IMR-90 (cell line): ENCODE measurements at regions not wholly inside any gene's neighbourhood (a gene's known extent, or its start where the extent isn't known, plus 50 kb on each side); places are given as distances from the start of the nearest gene placed in this dataset.

Experiments used
- ATAC-seq: fragments of 200-7000 bp; cut with Tn5 transposase; 2 replicates; pipeline ENCODE4 v1.9.1; 2020; ENCODE audit warnings: low read depth, mild to moderate bottlenecking, moderate library complexity
- BruUV-seq: library from RNA; stranded (reverse); fragments of 400-500 nt; replicated peaks from 2 replicates; lab custom pipeline; 2021; lab: Mats Ljungman, UMichigan
- CTCF ChIA-PET: fragments of 300-600 bp; formaldehyde crosslinking; extraction: SDS; loops from one replicate; lab custom pipeline; 2021; ENCODE audit warnings: antibody characterized with exemption; lab: Yijun Ruan, JAX
- POLR2A ChIA-PET: fragments of 300-600 bp; sonication (Branson Sonifier 250); formaldehyde crosslinking; loops from one replicate; lab custom pipeline; 2022; ENCODE audit warnings: antibody characterized with exemption; ENCODE audit not compliant: unreplicated experiment; lab: Charles Lee
- DNase-seq: peaks from one replicate; pipeline ENCODE4 v3.0.0; 2013
- H2AFZ ChIP-seq: replicated peaks from 2 replicates; pipeline ENCODE3; 2013; ENCODE audit warnings: low read length, mild to moderate bottlenecking; ENCODE audit not compliant: poor library complexity
- H2AK5ac ChIP-seq: 2 replicates; pipeline ENCODE4 v1.6.1; 2013; ENCODE audit warnings: low read depth, low read length, inconsistent platforms
- H2AK9ac ChIP-seq: replicated peaks from 2 replicates; pipeline ENCODE3; 2013; ENCODE audit warnings: mild to moderate bottlenecking, low read depth, low read length, moderate library complexity; ENCODE audit not compliant: poor library complexity
- H2BK120ac ChIP-seq: 2 replicates; pipeline ENCODE4 v1.6.1; 2013; ENCODE audit warnings: low read depth, low read length, inconsistent platforms
- H2BK15ac ChIP-seq: 3 replicates; pipeline ENCODE4 v1.6.1; 2013; ENCODE audit warnings: low read depth, low read length, inconsistent platforms
- H2BK20ac ChIP-seq: 2 replicates; pipeline ENCODE4 v1.6.1; 2013; ENCODE audit warnings: low read depth, mild to moderate bottlenecking, inconsistent platforms, low read length, moderate library complexity
- H2BK5ac ChIP-seq: 2 replicates; pipeline ENCODE4 v1.6.1; 2013; ENCODE audit warnings: mild to moderate bottlenecking, low read depth, low read length, inconsistent platforms; ENCODE audit not compliant: poor library complexity, severe bottlenecking
- H3K14ac ChIP-seq: replicated peaks from 2 replicates; pipeline ENCODE4 v1.6.1; 2013; ENCODE audit warnings: low read depth, low read length, inconsistent platforms
- H3K18ac ChIP-seq: 2 replicates; pipeline ENCODE4 v1.6.1; 2013; ENCODE audit warnings: low read depth, low read length, control low read depth
- H3K23ac ChIP-seq: 2 replicates; pipeline ENCODE4 v1.6.1; 2013; ENCODE audit warnings: low read depth, low read length, inconsistent platforms
- H3K27ac ChIP-seq: 2 replicates; pipeline ENCODE4 v1.5.1; 2013; ENCODE audit warnings: mild to moderate bottlenecking, control low read depth, low read length; ENCODE audit not compliant: insufficient read depth
- H3K27me3 ChIP-seq: 2 replicates; pipeline ENCODE4 v1.6.1; 2013; ENCODE audit warnings: low read length; ENCODE audit not compliant: control insufficient read depth, insufficient read depth
- H3K36me3 ChIP-seq: 2 replicates; pipeline ENCODE4 v1.6.1; 2013; ENCODE audit warnings: low read length, mixed read lengths; ENCODE audit not compliant: control insufficient read depth, insufficient read depth
- H3K4ac ChIP-seq: 2 replicates; pipeline ENCODE4 v1.6.1; 2013; ENCODE audit warnings: low read depth, low read length, inconsistent platforms
- H3K4me1 ChIP-seq: 2 replicates; pipeline ENCODE4 v1.6.1; 2013; ENCODE audit warnings: low read length, mixed read lengths; ENCODE audit not compliant: control insufficient read depth, insufficient read depth
- H3K4me2 ChIP-seq: 2 replicates; pipeline ENCODE4 v1.6.1; 2013; ENCODE audit warnings: low read depth, mild to moderate bottlenecking, control low read depth, low read length, moderate library complexity
- H3K4me3 ChIP-seq: 2 replicates; pipeline ENCODE4 v1.5.1; 2013; ENCODE audit warnings: low read depth, mild to moderate bottlenecking, control low read depth, low read length, moderate library complexity; ENCODE audit not compliant: insufficient read depth
- H3K56ac ChIP-seq: 2 replicates; pipeline ENCODE4 v1.6.1; 2013; ENCODE audit warnings: low read length, inconsistent platforms; ENCODE audit not compliant: insufficient read depth; ENCODE audit errors: extremely low read depth
- H3K79me1 ChIP-seq, 2 experiments: 2 replicates each; pipeline ENCODE4 v1.6.1; 2013; ENCODE audit warnings: low read length in 2 of 2, inconsistent platforms in 1 of 2, low read depth in 1 of 2
- H3K9ac ChIP-seq: 2 replicates; pipeline ENCODE4 v1.6.1; 2013; ENCODE audit warnings: low read depth, low read length, control low read depth
- H3K9me1 ChIP-seq: 2 replicates; pipeline ENCODE4 v1.6.1; 2013; ENCODE audit warnings: low read length, inconsistent platforms; ENCODE audit not compliant: insufficient read depth
- H3K9me3 ChIP-seq: 2 replicates; pipeline ENCODE4 v1.6.1; 2013; ENCODE audit warnings: low read length; ENCODE audit not compliant: control insufficient read depth, insufficient read depth
- H4K20me1 ChIP-seq: 2 replicates; pipeline ENCODE4 v1.6.1; 2013; ENCODE audit warnings: low read length, inconsistent platforms; ENCODE audit not compliant: insufficient read depth
- H4K5ac ChIP-seq: 2 replicates; pipeline ENCODE4 v1.6.1; 2013; ENCODE audit warnings: mild to moderate bottlenecking, low read depth, low read length, control low read depth
- H4K8ac ChIP-seq, 2 experiments: 2 replicates each; pipeline ENCODE4 v1.6.1; 2013; ENCODE audit warnings: low read depth in 2 of 2, low read length in 2 of 2, control low read depth in 1 of 2, inconsistent platforms in 1 of 2
- H4K91ac ChIP-seq: 2 replicates; pipeline ENCODE4 v1.6.1; 2013; ENCODE audit warnings: low read depth, low read length, inconsistent platforms; ENCODE audit not compliant: insufficient read depth
- CEBPB ChIP-seq: IDR thresholded peaks from 2 replicates; pipeline ENCODE4 v1.6.1; 2012; ENCODE audit warnings: low read depth, low read length, improper control_type of control experiment
- FOS ChIP-seq: fragments of 150-350 bp; IDR thresholded peaks from 2 replicates; pipeline ENCODE4 v1.6.1; 2016; ENCODE audit warnings: low read depth, low read length
- MAFK ChIP-seq: IDR thresholded peaks from 2 replicates; pipeline ENCODE4 v1.6.1; 2012; ENCODE audit warnings: low read depth, low read length, improper control_type of control experiment
- MAZ ChIP-seq: IDR thresholded peaks from 2 replicates; pipeline ENCODE4 v1.6.1; 2012; ENCODE audit warnings: low read depth, mild to moderate bottlenecking, low read length, improper control_type of control experiment, moderate library complexity, borderline replicate concordance
- MXI1 ChIP-seq: IDR thresholded peaks from 2 replicates; pipeline ENCODE4 v1.6.1; 2012; ENCODE audit warnings: low read depth, mild to moderate bottlenecking, low read length, moderate library complexity, borderline replicate concordance
- NFE2L2 ChIP-seq: fragments of 150-350 bp; IDR thresholded peaks from 2 replicates; pipeline ENCODE4 v1.6.1; 2016; ENCODE audit warnings: low read depth, mild to moderate bottlenecking, low read length
- POLR2A ChIP-seq: IDR thresholded peaks from 2 replicates; pipeline ENCODE4 v1.6.1; 2012; ENCODE audit warnings: mild to moderate bottlenecking, low read depth, low read length
- RAD21 ChIP-seq: IDR thresholded peaks from 2 replicates; pipeline ENCODE4 v1.6.1; 2012; ENCODE audit warnings: low read length, improper control_type of control experiment
- RCOR1 ChIP-seq: IDR thresholded peaks from 2 replicates; pipeline ENCODE4 v1.6.1; 2012; ENCODE audit warnings: mild to moderate bottlenecking, low read length, improper control_type of control experiment; ENCODE audit not compliant: insufficient replicate concordance
- SMC3 ChIP-seq: fragments of 150-350 bp; IDR thresholded peaks from 2 replicates; pipeline ENCODE4 v1.6.1; 2016; ENCODE audit warnings: low read depth, mild to moderate bottlenecking, antibody characterized with exemption, low read length, moderate library complexity
- WGBS, 2 experiments: methylation state at CpG; one replicate each; pipeline versions ENCODE4 v1.1.5 to v1.1.7; 2013; ENCODE audit warnings: missing lambda C conversion rate in 2 of 2; ENCODE audit not compliant: insufficient read length in 1 of 2; ENCODE audit errors: extremely low coverage in 2 of 2; 5-methylcytosine and 5-hydroxymethylcytosine counted together
- dilution Hi-C: fragments of 300-500 bp; cut with HindIII; formaldehyde crosslinking; loops from one replicate; pipeline ENCODE4 v1.14.3; 2018; ENCODE audit warnings: low sequenced_read_pairs; ENCODE audit not compliant: unreplicated experiment
- in situ Hi-C: fragments of 300-500 bp; cut with MboI; formaldehyde crosslinking; loops from 3 replicates; pipeline ENCODE4 v1.14.3; 2019; ENCODE audit warnings: low sequenced_read_pairs, inconsistent platforms, mixed read lengths
- intact Hi-C: fragments of 100-400 bp; cut with micrococcal nuclease; formaldehyde crosslinking; loops from 2 replicates; pipeline ENCODE4 v1.10.0; 2022
- TF ChIP-seq, protein P1 (sequence below): fragments of 150-350 bp; IDR thresholded peaks from 2 replicates; pipeline ENCODE4 v1.6.1; 2016; ENCODE audit warnings: low read depth, mild to moderate bottlenecking, low read length, moderate library complexity, borderline replicate concordance
- TF ChIP-seq, protein P2 (sequence below): conservative IDR thresholded peaks from 2 replicates; pipeline ENCODE4 v1.5.1; 2012; ENCODE audit warnings: mild to moderate bottlenecking, low read depth, low read length, improper control_type of control experiment

DNA sequence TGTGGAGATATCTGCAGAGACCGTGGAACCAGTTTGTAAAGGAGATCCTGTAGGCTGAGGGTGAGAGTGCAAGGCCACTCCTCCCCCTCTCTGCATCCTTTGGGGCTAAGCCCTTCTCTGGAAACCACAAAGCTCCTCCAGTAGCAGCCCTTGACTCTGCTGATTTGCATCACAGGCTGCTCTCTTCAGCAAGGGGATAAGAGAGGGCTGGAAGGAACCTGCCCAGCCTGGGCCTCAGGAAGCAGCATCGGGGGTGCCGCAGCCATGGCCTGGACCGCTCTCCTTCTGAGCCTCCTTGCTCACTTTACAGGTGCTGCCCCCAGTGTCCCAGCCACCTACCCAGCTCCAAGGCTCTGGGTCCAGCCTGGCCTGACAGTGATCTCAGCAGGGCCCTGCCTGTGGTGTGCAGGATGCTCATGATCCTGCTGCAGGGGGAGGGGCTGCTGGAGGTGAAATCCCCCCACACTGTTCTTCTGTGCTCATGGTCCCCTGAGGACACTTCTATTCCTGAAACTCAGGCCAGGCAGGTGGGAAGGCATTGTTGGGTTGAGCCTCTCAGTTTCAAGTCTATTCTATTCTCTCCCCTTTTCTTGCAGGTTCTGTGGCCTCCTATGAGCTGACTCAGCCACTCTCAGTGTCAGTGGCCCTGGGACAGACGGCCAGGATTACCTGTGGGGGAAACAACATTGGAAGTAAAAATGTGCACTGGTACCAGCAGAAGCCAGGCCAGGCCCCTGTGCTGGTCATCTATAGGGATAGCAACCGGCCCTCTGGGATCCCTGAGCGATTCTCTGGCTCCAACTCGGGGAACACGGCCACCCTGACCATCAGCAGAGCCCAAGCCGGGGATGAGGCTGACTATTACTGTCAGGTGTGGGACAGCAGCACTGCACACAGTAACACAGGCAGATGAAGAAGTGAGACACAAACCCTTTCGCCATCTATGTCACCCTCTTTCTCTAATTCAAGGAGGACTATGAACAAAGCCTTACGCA is 68.5 kb upstream of the IGLL5 start:
- dilution Hi-C loops: no loop called here

More for the DNA sequence above, 68.5 kb upstream of the IGLL5 start:
- Histone ChIP-seq H3K23ac (no peak overlapping the region), H4K20me1 (no peaks in the 10 kb centered on the region), H3K36me3 (no peaks in the 10 kb centered on the region), H3K27ac (no peak overlapping the region), H3K4me3 (no peak overlapping the region), H3K4ac (no peak overlapping the region), H3K18ac (no peak overlapping the region), H3K79me1 (no peaks in the 10 kb centered on the region), H3K9me1 (no peaks in the 10 kb centered on the region), H2BK15ac (no peak overlapping the region), H3K4me1 (no peaks in the 10 kb centered on the region), H3K4me2 (no peak overlapping the region), H4K91ac (no peak overlapping the region), H2BK20ac (no peak overlapping the region), H3K9me3 (no peaks in the 10 kb centered on the region), H3K27me3 (peaks cover 4% of the 10 kb centered on the region; the same call in 1 of the 2 replicates), H2AFZ (no peak overlapping the region), H2AK9ac (no peak overlapping the region), H2AK5ac (no peak overlapping the region), H3K14ac (no peak overlapping the region), H3K9ac (no peak overlapping the region), H4K5ac (no peak overlapping the region), H2BK120ac (no peak overlapping the region), H2BK5ac (no peak overlapping the region), H3K56ac (no peak overlapping the region), H4K8ac (no peak overlapping the region)
- no TSS peak for BruUV-seq
- WGBS, 2 experiments: 17% methylated on average over 1 of the region's 12 CpGs; no CpG with 5 or more reads in 1 of the 2 experiments
- ATAC-seq (no peak), DNase-seq (no peak)
- intact Hi-C loops: no loop called here
- ChIA-PET POLR2A (no interaction called here), CTCF (interaction anchor here (0.8 kb wide), 1 partner anchor 9 kb away, joined by 3 read pairs; no protein-coding TSS in a partner anchor)
- in situ Hi-C loops: no loop called here
- no peak for TF ChIP-seq SMC3
- TF ChIP-seq, protein P1, sequence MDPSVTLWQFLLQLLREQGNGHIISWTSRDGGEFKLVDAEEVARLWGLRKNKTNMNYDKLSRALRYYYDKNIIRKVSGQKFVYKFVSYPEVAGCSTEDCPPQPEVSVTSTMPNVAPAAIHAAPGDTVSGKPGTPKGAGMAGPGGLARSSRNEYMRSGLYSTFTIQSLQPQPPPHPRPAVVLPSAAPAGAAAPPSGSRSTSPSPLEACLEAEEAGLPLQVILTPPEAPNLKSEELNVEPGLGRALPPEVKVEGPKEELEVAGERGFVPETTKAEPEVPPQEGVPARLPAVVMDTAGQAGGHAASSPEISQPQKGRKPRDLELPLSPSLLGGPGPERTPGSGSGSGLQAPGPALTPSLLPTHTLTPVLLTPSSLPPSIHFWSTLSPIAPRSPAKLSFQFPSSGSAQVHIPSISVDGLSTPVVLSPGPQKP: no peak
- no peak for TF ChIP-seq MAZ
- TF ChIP-seq, protein P2, sequence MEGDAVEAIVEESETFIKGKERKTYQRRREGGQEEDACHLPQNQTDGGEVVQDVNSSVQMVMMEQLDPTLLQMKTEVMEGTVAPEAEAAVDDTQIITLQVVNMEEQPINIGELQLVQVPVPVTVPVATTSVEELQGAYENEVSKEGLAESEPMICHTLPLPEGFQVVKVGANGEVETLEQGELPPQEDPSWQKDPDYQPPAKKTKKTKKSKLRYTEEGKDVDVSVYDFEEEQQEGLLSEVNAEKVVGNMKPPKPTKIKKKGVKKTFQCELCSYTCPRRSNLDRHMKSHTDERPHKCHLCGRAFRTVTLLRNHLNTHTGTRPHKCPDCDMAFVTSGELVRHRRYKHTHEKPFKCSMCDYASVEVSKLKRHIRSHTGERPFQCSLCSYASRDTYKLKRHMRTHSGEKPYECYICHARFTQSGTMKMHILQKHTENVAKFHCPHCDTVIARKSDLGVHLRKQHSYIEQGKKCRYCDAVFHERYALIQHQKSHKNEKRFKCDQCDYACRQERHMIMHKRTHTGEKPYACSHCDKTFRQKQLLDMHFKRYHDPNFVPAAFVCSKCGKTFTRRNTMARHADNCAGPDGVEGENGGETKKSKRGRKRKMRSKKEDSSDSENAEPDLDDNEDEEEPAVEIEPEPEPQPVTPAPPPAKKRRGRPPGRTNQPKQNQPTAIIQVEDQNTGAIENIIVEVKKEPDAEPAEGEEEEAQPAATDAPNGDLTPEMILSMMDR: no peak
- TF ChIP-seq POLR2A: no peak
- no peak for TF ChIP-seq CEBPB
- no peak for TF ChIP-seq MXI1
- no peak for TF ChIP-seq MAFK
- TF ChIP-seq NFE2L2: no peak
- TF ChIP-seq RAD21: no peak
- no peak for TF ChIP-seq FOS
- TF ChIP-seq RCOR1: no peak
